Endothelial cell of hepatic sinusoid (primary cell): ENCODE measurements at regions not wholly inside any gene's neighbourhood (a gene's known extent, or its start where the extent isn't known, plus 50 kb on each side); places are given as distances from the start of the nearest gene placed in this dataset.
"Not testable (repeated sequence)": the region's sequence is repeated elsewhere in the genome, so short reads cannot be mapped to it uniquely, and the experiment has no call there.

Source experiments
- in situ Hi-C: cut with HindIII; loops from 2 replicates; pipeline ENCODE4 v1.10.0; 2017; ENCODE audit warnings: low sequenced_read_pairs

- in situ Hi-C loops: no loop called here
Measured at GRCh38 chr5:42870882-42871418, 59.3 kb upstream of the SELENOP start.

GRCh38 chr5:42868417-42868816 is 56.7 kb upstream of the SELENOP start:
- in situ Hi-C loops: not testable (repeated sequence)

- in situ Hi-C loops: not testable (repeated sequence)
Measured at GRCh38 chr5:42864749-42865148, 53.1 kb upstream of the SELENOP start.
